ENCODE measurements at regions not wholly inside any gene's neighbourhood (a gene's known extent, or its start where the extent isn't known, plus 50 kb on each side); places are given as distances from the start of the nearest gene placed in this dataset.

- H3K27me3 ChIP-seq (ENCODE audit: control insufficient read depth, insufficient read depth, low read length), result no peaks in the 10 kb centered on the region
- no peaks in the 10 kb centered on the region for H3K4me1 ChIP-seq (ENCODE audit: control insufficient read depth, insufficient read depth, low read length)
- no peaks in the 10 kb centered on the region for H3K9me3 ChIP-seq (ENCODE audit: control insufficient read depth, insufficient read depth, low read length)
- Mint-ChIP-seq H3K27me3 (ENCODE audit: low read depth in 2 of 2) (no peaks in the 10 kb centered on the region), H3K9me3 (peaks cover 3% of the 10 kb centered on the region in 2 donors), H3K4me1 (no peaks in the 10 kb centered on the region), H3K27ac (no peak overlapping the region), H3K36me3 (no peaks in the 10 kb centered on the region), H3K4me3 (no peak overlapping the region)
- intact Hi-C loops (cut with micrococcal nuclease), result no loop called here
- no peak overlapping the region for H3K27ac ChIP-seq (ENCODE audit: low read length)
- no peak for TF ChIP-seq CTCF (IDR thresholded peaks at IDR 0.05)
- ATAC-seq, result no peak
- H3K36me3 ChIP-seq (ENCODE audit: control insufficient read depth, insufficient read depth, low read length), result no peaks in the 10 kb centered on the region
- 58% methylated on average over 2 of the region's 2 CpGs for WGBS (ENCODE audit: insufficient coverage)
- H3K4me3 ChIP-seq (ENCODE audit: low read length), result no peak overlapping the region
- DNase-seq, result no peak
Measured at GRCh38 chr9:79120533-79120932, 451.2 kb upstream of the TLE4 start.

- H3K36me3 ChIP-seq (ENCODE audit: control insufficient read depth, insufficient read depth, low read length), result no peaks in the 10 kb centered on the region
- no peak overlapping the region for H3K27ac ChIP-seq (ENCODE audit: low read length)
- H3K9me3 ChIP-seq (ENCODE audit: control insufficient read depth, insufficient read depth, low read length), result no peaks in the 10 kb centered on the region
- no peak for ATAC-seq
- intact Hi-C loops (cut with micrococcal nuclease), result no loop called here
- no peak for DNase-seq
- H3K27me3 ChIP-seq (ENCODE audit: control insufficient read depth, insufficient read depth, low read length), result no peaks in the 10 kb centered on the region
- H3K4me1 ChIP-seq (ENCODE audit: control insufficient read depth, insufficient read depth, low read length), result no peaks in the 10 kb centered on the region
- Mint-ChIP-seq H3K4me3 (no peak overlapping the region), H3K9me3 (peaks cover 3% of the 10 kb centered on the region in 2 donors), H3K4me1 (no peaks in the 10 kb centered on the region), H3K27me3 (ENCODE audit: low read depth in 2 of 2) (no peaks in the 10 kb centered on the region), H3K36me3 (no peaks in the 10 kb centered on the region), H3K27ac (no peak overlapping the region)
- no peak overlapping the region for H3K4me3 ChIP-seq (ENCODE audit: low read length)
- WGBS (ENCODE audit: insufficient coverage), result no CpG with 5 or more reads among the region's 2 CpGs
- TF ChIP-seq CTCF (IDR thresholded peaks at IDR 0.05), result no peak
Measured at GRCh38 chr9:79120941-79121340, 450.8 kb upstream of the TLE4 start.

GRCh38 chr9:79123415-79123814, 448.4 kb upstream of the TLE4 start:
- no peak for TF ChIP-seq CTCF (IDR thresholded peaks at IDR 0.05)

GRCh38 chr9:79127661-79128060, 444.1 kb upstream of the TLE4 start:
- Mint-ChIP-seq H3K4me3 (no peak overlapping the region), H3K9me3 (no peaks in the 10 kb centered on the region), H3K36me3 (no peaks in the 10 kb centered on the region), H3K27me3 (ENCODE audit: low read depth in 2 of 2) (no peaks in the 10 kb centered on the region), H3K27ac (no peak overlapping the region), H3K4me1 (no peaks in the 10 kb centered on the region)
- 69% methylated on average over 3 of the region's 4 CpGs for WGBS (ENCODE audit: insufficient coverage)
- Histone ChIP-seq H3K27me3 (ENCODE audit: control insufficient read depth, insufficient read depth, low read length) (no peaks in the 10 kb centered on the region), H3K4me3 (ENCODE audit: low read length) (no peak overlapping the region), H3K4me1 (ENCODE audit: control insufficient read depth, insufficient read depth, low read length) (no peaks in the 10 kb centered on the region), H3K27ac (ENCODE audit: low read length) (no peak overlapping the region), H3K9me3 (ENCODE audit: control insufficient read depth, insufficient read depth, low read length) (no peaks in the 10 kb centered on the region), H3K36me3 (ENCODE audit: control insufficient read depth, insufficient read depth, low read length) (no peaks in the 10 kb centered on the region)
- ATAC-seq (no peak), DNase-seq (no peak)
- no peak for TF ChIP-seq CTCF (IDR thresholded peaks at IDR 0.05)
- intact Hi-C loops (cut with micrococcal nuclease), result no loop called here

More at GRCh38 chr9:79123415-79123814, 448.4 kb upstream of the TLE4 start:
- peaks cover 3% of the 10 kb centered on the region in 2 donors for H3K9me3 Mint-ChIP-seq
- ATAC-seq, result no peak
- H3K27ac ChIP-seq (ENCODE audit: low read length), result no peak overlapping the region
- DNase-seq, result no peak
- H3K27ac Mint-ChIP-seq, result no peak overlapping the region
- no peaks in the 10 kb centered on the region for H3K36me3 ChIP-seq (ENCODE audit: control insufficient read depth, insufficient read depth, low read length)
- H3K9me3 ChIP-seq (ENCODE audit: control insufficient read depth, insufficient read depth, low read length), result no peaks in the 10 kb centered on the region
- no peaks in the 10 kb centered on the region for H3K27me3 Mint-ChIP-seq (ENCODE audit: low read depth in 2 of 2)
- no peaks in the 10 kb centered on the region for H3K4me1 ChIP-seq (ENCODE audit: control insufficient read depth, insufficient read depth, low read length)
- H3K27me3 ChIP-seq (ENCODE audit: control insufficient read depth, insufficient read depth, low read length), result no peaks in the 10 kb centered on the region
- intact Hi-C loops (cut with micrococcal nuclease), result no loop called here
- H3K4me3 Mint-ChIP-seq, result no peak overlapping the region
- H3K4me3 ChIP-seq (ENCODE audit: low read length), result no peak overlapping the region
- WGBS (ENCODE audit: insufficient coverage), result 95% methylated on average over 4 of the region's 4 CpGs
- H3K4me1 Mint-ChIP-seq, result no peaks in the 10 kb centered on the region
- H3K36me3 Mint-ChIP-seq, result no peaks in the 10 kb centered on the region
